ENCODE measurements at regions not wholly inside any gene's neighbourhood (a gene's known extent, or its start where the extent isn't known, plus 50 kb on each side); places are given as distances from the start of the nearest gene placed in this dataset.

GRCh38 chr14:41476526-41476925 lies 130.2 kb upstream of the LRFN5 start:
- TF ChIP-seq CTCF (IDR thresholded peaks at IDR 0.05) (no peak), POLR2A (IDR thresholded peaks at IDR 0.05) (no peak)
